ENCODE measurements at regions not wholly inside any gene's neighbourhood (a gene's known extent, or its start where the extent isn't known, plus 50 kb on each side); places are given as distances from the start of the nearest gene placed in this dataset.

- Histone ChIP-seq H2BK5ac (ENCODE audit: insufficient read length, low read length) (no peak overlapping the region), H2BK15ac (ENCODE audit: low read depth, low read length) (no peak overlapping the region), H3K14ac (ENCODE audit: insufficient read depth, low read length) (no peak overlapping the region), H3K27me3 (ENCODE audit: insufficient read depth, low read length) (no peaks in the 10 kb centered on the region), H4K91ac (ENCODE audit: insufficient read length, low read depth, low read length) (no peak overlapping the region), H3K9ac (ENCODE audit: extremely low read depth, insufficient read length, low read length) (no peak overlapping the region), H3K4me1 (ENCODE audit: insufficient read depth, low read length) (0 out of 2 replicates have a peak, but pooled peaks cover 2% of the 10 kb centered on the region), H3T11ph (ENCODE audit: low read length) (no peak overlapping the region), H3K27ac (ENCODE audit: insufficient read length, low read depth, low read length) (no peak overlapping the region), H3K4me2 (ENCODE audit: insufficient read depth, insufficient read length, low read length) (no peak overlapping the region), H4K20me1 (ENCODE audit: control insufficient read depth, insufficient read depth, insufficient read length) (no peaks in the 10 kb centered on the region), H2BK12ac (ENCODE audit: insufficient read length, low read depth, low read length) (no peak overlapping the region), H3K79me1 (ENCODE audit: insufficient read depth, low read depth, low read length, poor library complexity, severe bottlenecking) (no peaks in the 10 kb centered on the region), H2AK5ac (ENCODE audit: insufficient read length, low read length) (no peak overlapping the region), H3K4ac (ENCODE audit: low read depth, low read length) (no peak overlapping the region), H2AFZ (ENCODE audit: low read length) (no peak overlapping the region), H4K5ac (ENCODE audit: insufficient read length, low read depth, low read length) (no peak overlapping the region), H3K56ac (ENCODE audit: insufficient read length, low read depth, low read length) (no peak overlapping the region), H3K23me2 (ENCODE audit: insufficient read length, low read depth, low read length, poor library complexity, severe bottlenecking) (no peaks in the 10 kb centered on the region), H4K8ac (replicated peaks; ENCODE audit: insufficient read length, low read depth, low read length) (no peak overlapping the region), H2BK120ac (ENCODE audit: low read depth, low read length, poor library complexity, severe bottlenecking) (no peak overlapping the region), H3K18ac (ENCODE audit: insufficient read length, low read depth, low read length) (no peak overlapping the region), H3K23ac (ENCODE audit: insufficient read length, low read depth, low read length) (no peak overlapping the region), H3K79me2 (ENCODE audit: insufficient read depth, low read length) (no peaks in the 10 kb centered on the region), H2BK20ac (ENCODE audit: low read depth, low read length, poor library complexity, severe bottlenecking) (no peak overlapping the region), H3K9me3 (ENCODE audit: control insufficient read depth, low read depth, low read length) (no peaks in the 10 kb centered on the region)
- Mint-ChIP-seq H3K27ac (no peak overlapping the region; a peak in 1 of 7 replicates), H3K9me3 (peaks cover 2 to 6% of the 10 kb centered on the region in 2 experiments; a peak in 2 of 5 replicates), H3K4me3 (no peak overlapping the region; a peak in 1 of 5 replicates), H3K27me3 (ENCODE audit: low read depth) (peaks cover 5% of the 10 kb centered on the region; the same call in 1 of the 2 replicates), H3K4me1 (peaks cover 6 to 7% of the 10 kb centered on the region in 2 experiments), H3K36me3 (ENCODE audit: insufficient read depth in 1 of 3, low read depth in 3 of 3) (no peaks in the 10 kb centered on the region; a peak in 1 of 7 replicates)
- TF ChIP-seq CTCF (conservative IDR thresholded peaks at IDR 0.05), result no peak
- no CpG with 5 or more reads among the region's 10 CpGs for WGBS (ENCODE audit: extremely low coverage, insufficient read length, low lambda C conversion rate)
- no peak for DNase-seq
These were observed 141.1 kb upstream of the CDK13 start for GRCh38 chr7:39808796-39809481.
